Hippocampal formation (tissue), 2 donors: ENCODE measurements at regions not wholly inside any gene's neighbourhood (a gene's known extent, or its start where the extent isn't known, plus 50 kb on each side); places are given as distances from the start of the nearest gene placed in this dataset.
A peak's percentile ranks its signal among the peaks of the same experiment; 100 is the strongest.
"Not testable (repeated sequence)": the region's sequence is repeated elsewhere in the genome, so short reads cannot be mapped to it uniquely, and the experiment has no call there.

Experiments used
- DNase-seq, 2 donors: peaks; one replicate each; lab custom pipeline; 2025; lab: John Stamatoyannopoulos, UW

GRCh38 chr4:159006202-159006601 is 96.7 kb upstream of the RAPGEF2 start:
- DNase-seq: no peak

- DNase-seq: no peak
Measured at GRCh38 chr4:159008671-159009070, 94.2 kb upstream of the RAPGEF2 start.

GRCh38 chr4:159009521-159009920 is 93.4 kb upstream of the RAPGEF2 start:
- no peak for DNase-seq

- DNase-seq: no peak
Measured at GRCh38 chr4:159010100-159010499, 92.8 kb upstream of the RAPGEF2 start.

- DNase-seq: peak; percentile 20 to 50
Measured at GRCh38 chr4:159010563-159011260, 92.2 kb upstream of the RAPGEF2 start.

GRCh38 chr4:159012381-159012780 is 90.5 kb upstream of the RAPGEF2 start:
- DNase-seq: no peak

- DNase-seq: no peak
Measured at GRCh38 chr4:159013692-159014091, 89.2 kb upstream of the RAPGEF2 start.

- DNase-seq: no peak
Measured at GRCh38 chr4:159014859-159015258, 88.0 kb upstream of the RAPGEF2 start.

GRCh38 chr4:159015841-159016240 is 87.0 kb upstream of the RAPGEF2 start:
- DNase-seq: no peak

GRCh38 chr4:159016593-159017024 is 86.3 kb upstream of the RAPGEF2 start:
- DNase-seq: no peak

GRCh38 chr4:159017323-159018026 is 85.4 kb upstream of the RAPGEF2 start:
- no peak for DNase-seq

- DNase-seq: no peak
Measured at GRCh38 chr4:159018062-159018629, 84.7 kb upstream of the RAPGEF2 start.

GRCh38 chr4:159019356-159019755 is 83.5 kb upstream of the RAPGEF2 start:
- DNase-seq: no peak

- no peak for DNase-seq
Measured at GRCh38 chr4:159021597-159022385, 81.1 kb upstream of the RAPGEF2 start.

- DNase-seq: no peak
Measured at GRCh38 chr4:159023741-159024140, 79.1 kb upstream of the RAPGEF2 start.

- DNase-seq: no peak
Measured at GRCh38 chr4:159024266-159024665, 78.6 kb upstream of the RAPGEF2 start.

GRCh38 chr4:159024828-159025227 is 78.1 kb upstream of the RAPGEF2 start:
- no peak for DNase-seq

- DNase-seq: no peak
Measured at GRCh38 chr4:159026329-159026728, 76.5 kb upstream of the RAPGEF2 start.

GRCh38 chr4:159027535-159027934 is 75.3 kb upstream of the RAPGEF2 start:
- no peak for DNase-seq

- DNase-seq: no peak
Measured at GRCh38 chr4:159029481-159029880, 73.4 kb upstream of the RAPGEF2 start.

GRCh38 chr4:159030297-159030696 is 72.6 kb upstream of the RAPGEF2 start:
- DNase-seq: not testable (repeated sequence)

- DNase-seq: no peak
Measured at GRCh38 chr4:159035570-159035969, 67.3 kb upstream of the RAPGEF2 start.
